ENCODE measurements at regions not wholly inside any gene's neighbourhood (a gene's known extent, or its start where the extent isn't known, plus 50 kb on each side); places are given as distances from the start of the nearest gene placed in this dataset.

- no peak for TF ChIP-seq CTCF (conservative IDR thresholded peaks at IDR 0.05)
- TF ChIP-seq EZH2 (IDR thresholded peaks at IDR 0.05; ENCODE audit: low read depth): no peak
Observed at GRCh38 chr17:5759501-5759925, 175.2 kb upstream of the NLRP1 start.
